ENCODE measurements at regions not wholly inside any gene's neighbourhood (a gene's known extent, or its start where the extent isn't known, plus 50 kb on each side); places are given as distances from the start of the nearest gene placed in this dataset.

GRCh38 chr1:94362466-94363058 lies 55.6 kb upstream of the ABCD3 start:
- DNase-seq (ENCODE audit: low read depth): no peak
- no peak overlapping the region for H3K4me3 ChIP-seq (ENCODE audit: low read depth, low read length)
- TF ChIP-seq, protein P1, sequence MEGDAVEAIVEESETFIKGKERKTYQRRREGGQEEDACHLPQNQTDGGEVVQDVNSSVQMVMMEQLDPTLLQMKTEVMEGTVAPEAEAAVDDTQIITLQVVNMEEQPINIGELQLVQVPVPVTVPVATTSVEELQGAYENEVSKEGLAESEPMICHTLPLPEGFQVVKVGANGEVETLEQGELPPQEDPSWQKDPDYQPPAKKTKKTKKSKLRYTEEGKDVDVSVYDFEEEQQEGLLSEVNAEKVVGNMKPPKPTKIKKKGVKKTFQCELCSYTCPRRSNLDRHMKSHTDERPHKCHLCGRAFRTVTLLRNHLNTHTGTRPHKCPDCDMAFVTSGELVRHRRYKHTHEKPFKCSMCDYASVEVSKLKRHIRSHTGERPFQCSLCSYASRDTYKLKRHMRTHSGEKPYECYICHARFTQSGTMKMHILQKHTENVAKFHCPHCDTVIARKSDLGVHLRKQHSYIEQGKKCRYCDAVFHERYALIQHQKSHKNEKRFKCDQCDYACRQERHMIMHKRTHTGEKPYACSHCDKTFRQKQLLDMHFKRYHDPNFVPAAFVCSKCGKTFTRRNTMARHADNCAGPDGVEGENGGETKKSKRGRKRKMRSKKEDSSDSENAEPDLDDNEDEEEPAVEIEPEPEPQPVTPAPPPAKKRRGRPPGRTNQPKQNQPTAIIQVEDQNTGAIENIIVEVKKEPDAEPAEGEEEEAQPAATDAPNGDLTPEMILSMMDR (IDR thresholded peaks at IDR 0.05; ENCODE audit: low read depth, low read length, missing control alignments): no peak
- in situ Hi-C loops (cut with HindIII; ENCODE audit: low sequenced_read_pairs): no loop called here

DNA sequence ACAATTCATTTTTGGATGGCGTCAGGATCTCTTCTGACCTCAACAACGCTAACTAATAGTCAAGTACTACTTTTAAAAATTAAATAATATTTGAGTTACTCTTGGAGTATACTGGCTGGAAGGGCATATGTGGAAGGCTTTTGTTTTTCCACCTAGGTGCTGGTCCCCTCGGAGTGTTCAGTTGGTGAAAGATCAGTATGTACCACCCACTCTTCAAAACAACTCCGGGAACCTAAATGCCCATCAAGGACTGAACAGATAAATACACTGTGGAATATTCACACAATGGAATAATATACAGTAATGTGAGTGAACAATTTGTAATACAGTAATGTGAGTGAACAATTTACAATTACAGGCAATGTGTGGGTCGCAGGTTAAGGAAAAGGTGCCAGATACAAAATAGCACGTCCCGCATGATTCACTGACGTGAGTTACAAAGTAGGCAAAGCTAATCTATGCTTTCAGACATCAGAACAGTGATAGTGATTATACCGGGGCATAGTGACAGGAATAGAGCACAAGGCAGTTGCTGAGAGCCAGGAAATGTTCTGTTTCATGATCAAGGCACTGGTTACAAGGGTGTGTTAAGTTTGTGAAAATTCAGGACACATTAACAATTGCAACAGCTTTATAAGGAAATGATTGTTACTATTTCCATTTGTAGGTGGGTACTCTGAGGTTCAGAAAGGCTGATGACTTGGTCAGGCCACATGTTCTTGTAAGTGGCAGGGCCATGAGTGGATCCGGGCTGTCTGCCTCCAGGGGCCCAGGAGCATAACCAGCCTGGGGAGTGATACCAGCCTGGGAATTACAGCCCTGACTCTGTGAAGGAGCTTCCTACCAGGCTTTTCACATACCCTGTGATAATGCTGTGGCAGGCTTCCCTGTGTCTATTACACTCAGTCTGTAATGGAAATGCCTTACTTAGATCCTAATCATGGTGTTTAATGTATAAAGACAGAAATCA lies 59.3 kb upstream of the ABCD3 start:
- in situ Hi-C loops (cut with HindIII; ENCODE audit: low sequenced_read_pairs): no loop called here
- H3K4me3 ChIP-seq (ENCODE audit: low read depth, low read length): no peak overlapping the region
- no peak for DNase-seq (ENCODE audit: low read depth)
- TF ChIP-seq, protein P1 (IDR thresholded peaks at IDR 0.05; ENCODE audit: low read depth, low read length, missing control alignments): no peak

GRCh38 chr1:94357661-94358060 lies 60.5 kb upstream of the ABCD3 start:
- no peak for DNase-seq (ENCODE audit: low read depth)
- in situ Hi-C loops (cut with HindIII; ENCODE audit: low sequenced_read_pairs): no loop called here
- H3K4me3 ChIP-seq (ENCODE audit: low read depth, low read length): no peak overlapping the region
- TF ChIP-seq, protein P1 (IDR thresholded peaks at IDR 0.05; ENCODE audit: low read depth, low read length, missing control alignments): no peak

DNA sequence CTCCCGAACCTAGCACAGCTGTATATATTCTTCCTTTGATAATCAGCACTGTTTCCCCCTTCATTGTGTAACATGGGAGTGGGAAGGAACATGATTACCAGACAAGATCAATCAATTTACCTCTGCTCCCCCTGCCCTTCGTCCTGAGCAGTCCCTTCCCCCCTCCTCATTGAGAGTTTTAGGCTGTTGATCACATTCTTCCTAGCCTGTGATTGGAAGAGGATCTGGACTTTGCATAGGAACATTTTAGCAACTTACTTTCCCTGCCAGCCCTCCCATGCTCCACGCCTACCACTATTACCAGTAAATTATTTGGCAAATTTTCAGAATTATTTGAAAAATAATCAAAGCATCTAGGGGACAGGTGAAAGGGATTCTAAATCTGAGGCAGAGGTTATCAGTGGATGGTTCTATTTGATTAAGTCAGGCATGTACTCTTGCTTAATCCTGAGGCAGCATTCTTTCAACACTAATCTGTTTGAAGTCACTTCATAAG lies 62.7 kb upstream of the ABCD3 start:
- no peak overlapping the region for H3K4me3 ChIP-seq (ENCODE audit: low read depth, low read length)
- no peak for DNase-seq (ENCODE audit: low read depth)
- TF ChIP-seq, protein P1 (IDR thresholded peaks at IDR 0.05; ENCODE audit: low read depth, low read length, missing control alignments): no peak
- in situ Hi-C loops (cut with HindIII; ENCODE audit: low sequenced_read_pairs): no loop called here

GRCh38 chr1:94351481-94351880 lies 66.7 kb upstream of the ABCD3 start:
- no peak for DNase-seq (ENCODE audit: low read depth)
- in situ Hi-C loops (cut with HindIII; ENCODE audit: low sequenced_read_pairs): no loop called here

GRCh38 chr1:94350350-94350924 lies 67.8 kb upstream of the ABCD3 start:
- in situ Hi-C loops (cut with HindIII; ENCODE audit: low sequenced_read_pairs): no loop called here
- no peak overlapping the region for H3K4me3 ChIP-seq (ENCODE audit: low read depth, low read length)
- TF ChIP-seq, protein P1 (IDR thresholded peaks at IDR 0.05; ENCODE audit: low read depth, low read length, missing control alignments): no peak
- DNase-seq (ENCODE audit: low read depth): no peak

More at GRCh38 chr1:94351481-94351880, 66.7 kb upstream of the ABCD3 start:
- TF ChIP-seq, protein P1 (IDR thresholded peaks at IDR 0.05; ENCODE audit: low read depth, low read length, missing control alignments): no peak
- H3K4me3 ChIP-seq (ENCODE audit: low read depth, low read length): no peak overlapping the region

All from astrocyte of the cerebellum (primary cell).